HL-60 (cell line): ENCODE measurements at regions not wholly inside any gene's neighbourhood (a gene's known extent, or its start where the extent isn't known, plus 50 kb on each side); places are given as distances from the start of the nearest gene placed in this dataset.

Experiments
- DNase-seq, 2 experiments: peaks; one replicate each; pipeline ENCODE4 v3.0.0-alpha.2; 2010 to 2020; ENCODE audit warnings: low read depth in 1 of 2, low spot score in 1 of 2
- H3K27ac ChIP-seq: fragments of 250-450 bp; sonication (Bioruptor Pico); replicated peaks from 2 replicates; pipeline ENCODE4 v1.5.1; 2020; ENCODE audit warnings: mild to moderate bottlenecking, moderate library complexity
- H3K27me3 ChIP-seq: fragments of 250-450 bp; sonication (Bioruptor Pico); 2 replicates; pipeline ENCODE4 v1.5.1; 2021; ENCODE audit warnings: mild to moderate bottlenecking, moderate library complexity; ENCODE audit not compliant: insufficient read depth, poor library complexity, severe bottlenecking
- H3K4me3 ChIP-seq: replicated peaks from 2 replicates; pipeline ENCODE4 v1.5.1; 2011; ENCODE audit warnings: mild to moderate bottlenecking, control low read depth, low read length; ENCODE audit not compliant: insufficient read depth
- GABPA ChIP-seq: IDR thresholded peaks from 2 replicates; pipeline ENCODE4 v1.6.1; 2012; ENCODE audit warnings: low read depth
- POLR2AphosphoS5 ChIP-seq: IDR thresholded peaks from 2 replicates; pipeline ENCODE4 v1.6.1; 2012; ENCODE audit warnings: low read depth
- SPI1 ChIP-seq: IDR thresholded peaks from 2 replicates; pipeline ENCODE4 v1.6.1; 2012; ENCODE audit warnings: low read depth, mild to moderate bottlenecking, borderline replicate concordance
- TF ChIP-seq, protein P1 (sequence below): IDR thresholded peaks from 2 replicates; pipeline ENCODE4 v1.6.1; 2012; ENCODE audit warnings: low read depth; ENCODE audit not compliant: insufficient replicate concordance
- TF ChIP-seq, protein P2 (sequence below): IDR thresholded peaks from one replicate; pipeline ENCODE4 v1.5.1; 2011; ENCODE audit warnings: low read length, control low read depth, inconsistent platforms; ENCODE audit not compliant: insufficient read depth

DNA sequence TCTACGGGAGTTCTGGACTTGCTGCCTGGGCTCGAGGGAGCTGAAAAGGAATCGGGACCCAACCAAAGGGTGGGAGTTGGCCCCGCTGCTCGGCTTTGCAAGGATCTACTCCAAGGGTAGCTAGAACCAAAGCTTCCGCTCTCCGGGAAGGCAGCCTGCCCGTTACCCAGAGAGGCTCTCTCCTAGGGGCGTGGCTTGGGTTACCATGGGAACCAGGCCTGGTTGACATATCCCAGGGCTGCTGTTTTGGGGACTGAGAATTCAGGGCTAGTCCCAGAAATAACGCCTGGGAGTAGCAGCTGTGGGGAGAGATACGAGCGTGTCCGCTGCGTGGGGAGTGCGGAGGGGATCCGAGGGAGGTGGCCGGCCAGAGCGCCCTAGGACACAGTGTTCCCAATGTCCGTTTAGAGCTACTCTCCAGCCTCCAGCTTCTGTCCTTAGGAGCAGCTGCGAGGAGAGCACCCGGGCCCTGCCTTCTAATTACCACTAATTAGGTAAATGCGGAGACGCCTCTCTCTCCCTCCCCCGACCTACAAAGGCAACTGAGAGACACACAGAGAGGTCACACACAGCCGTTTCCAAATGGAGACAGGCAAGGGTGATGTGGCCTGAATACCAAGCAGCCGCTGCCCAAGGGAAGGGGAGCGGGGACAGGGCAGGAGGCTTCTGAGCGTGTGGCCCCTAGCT lies 141.6 kb upstream of the CADM1 start:
- DNase-seq: no peak
- H3K27me3 ChIP-seq: no peaks in the 10 kb centered on the region
- H3K27ac ChIP-seq: no peak overlapping the region
- H3K4me3 ChIP-seq: no peak overlapping the region
- TF ChIP-seq POLR2AphosphoS5 (no peak), GABPA (no peak), SPI1 (no peak)
- TF ChIP-seq, protein P1, sequence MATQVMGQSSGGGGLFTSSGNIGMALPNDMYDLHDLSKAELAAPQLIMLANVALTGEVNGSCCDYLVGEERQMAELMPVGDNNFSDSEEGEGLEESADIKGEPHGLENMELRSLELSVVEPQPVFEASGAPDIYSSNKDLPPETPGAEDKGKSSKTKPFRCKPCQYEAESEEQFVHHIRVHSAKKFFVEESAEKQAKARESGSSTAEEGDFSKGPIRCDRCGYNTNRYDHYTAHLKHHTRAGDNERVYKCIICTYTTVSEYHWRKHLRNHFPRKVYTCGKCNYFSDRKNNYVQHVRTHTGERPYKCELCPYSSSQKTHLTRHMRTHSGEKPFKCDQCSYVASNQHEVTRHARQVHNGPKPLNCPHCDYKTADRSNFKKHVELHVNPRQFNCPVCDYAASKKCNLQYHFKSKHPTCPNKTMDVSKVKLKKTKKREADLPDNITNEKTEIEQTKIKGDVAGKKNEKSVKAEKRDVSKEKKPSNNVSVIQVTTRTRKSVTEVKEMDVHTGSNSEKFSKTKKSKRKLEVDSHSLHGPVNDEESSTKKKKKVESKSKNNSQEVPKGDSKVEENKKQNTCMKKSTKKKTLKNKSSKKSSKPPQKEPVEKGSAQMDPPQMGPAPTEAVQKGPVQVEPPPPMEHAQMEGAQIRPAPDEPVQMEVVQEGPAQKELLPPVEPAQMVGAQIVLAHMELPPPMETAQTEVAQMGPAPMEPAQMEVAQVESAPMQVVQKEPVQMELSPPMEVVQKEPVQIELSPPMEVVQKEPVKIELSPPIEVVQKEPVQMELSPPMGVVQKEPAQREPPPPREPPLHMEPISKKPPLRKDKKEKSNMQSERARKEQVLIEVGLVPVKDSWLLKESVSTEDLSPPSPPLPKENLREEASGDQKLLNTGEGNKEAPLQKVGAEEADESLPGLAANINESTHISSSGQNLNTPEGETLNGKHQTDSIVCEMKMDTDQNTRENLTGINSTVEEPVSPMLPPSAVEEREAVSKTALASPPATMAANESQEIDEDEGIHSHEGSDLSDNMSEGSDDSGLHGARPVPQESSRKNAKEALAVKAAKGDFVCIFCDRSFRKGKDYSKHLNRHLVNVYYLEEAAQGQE: no peak
- TF ChIP-seq, protein P2, sequence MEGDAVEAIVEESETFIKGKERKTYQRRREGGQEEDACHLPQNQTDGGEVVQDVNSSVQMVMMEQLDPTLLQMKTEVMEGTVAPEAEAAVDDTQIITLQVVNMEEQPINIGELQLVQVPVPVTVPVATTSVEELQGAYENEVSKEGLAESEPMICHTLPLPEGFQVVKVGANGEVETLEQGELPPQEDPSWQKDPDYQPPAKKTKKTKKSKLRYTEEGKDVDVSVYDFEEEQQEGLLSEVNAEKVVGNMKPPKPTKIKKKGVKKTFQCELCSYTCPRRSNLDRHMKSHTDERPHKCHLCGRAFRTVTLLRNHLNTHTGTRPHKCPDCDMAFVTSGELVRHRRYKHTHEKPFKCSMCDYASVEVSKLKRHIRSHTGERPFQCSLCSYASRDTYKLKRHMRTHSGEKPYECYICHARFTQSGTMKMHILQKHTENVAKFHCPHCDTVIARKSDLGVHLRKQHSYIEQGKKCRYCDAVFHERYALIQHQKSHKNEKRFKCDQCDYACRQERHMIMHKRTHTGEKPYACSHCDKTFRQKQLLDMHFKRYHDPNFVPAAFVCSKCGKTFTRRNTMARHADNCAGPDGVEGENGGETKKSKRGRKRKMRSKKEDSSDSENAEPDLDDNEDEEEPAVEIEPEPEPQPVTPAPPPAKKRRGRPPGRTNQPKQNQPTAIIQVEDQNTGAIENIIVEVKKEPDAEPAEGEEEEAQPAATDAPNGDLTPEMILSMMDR: no peak

DNA sequence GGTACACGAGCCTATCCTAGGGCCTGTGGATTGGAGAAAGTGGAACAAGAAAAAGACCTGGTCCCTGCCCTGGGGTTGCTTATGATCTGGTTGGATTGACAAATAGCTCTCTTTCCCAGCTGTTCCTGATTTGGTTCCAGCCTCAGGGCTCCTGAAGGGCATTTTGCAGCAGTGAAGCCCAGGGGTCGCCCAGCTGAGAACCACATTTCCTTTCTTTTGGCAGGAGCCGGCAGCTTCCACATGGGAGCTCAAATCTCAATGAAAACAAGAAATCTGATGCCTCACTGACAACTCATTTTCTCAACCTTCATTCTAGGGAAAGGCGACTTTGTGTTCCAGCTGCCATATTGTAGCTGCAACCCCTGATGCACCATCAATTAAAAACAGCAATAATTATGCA lies 140.6 kb upstream of the CADM1 start:
- Histone ChIP-seq H3K27me3 (no peaks in the 10 kb centered on the region), H3K4me3 (no peak overlapping the region)
- no peak for DNase-seq

DNA sequence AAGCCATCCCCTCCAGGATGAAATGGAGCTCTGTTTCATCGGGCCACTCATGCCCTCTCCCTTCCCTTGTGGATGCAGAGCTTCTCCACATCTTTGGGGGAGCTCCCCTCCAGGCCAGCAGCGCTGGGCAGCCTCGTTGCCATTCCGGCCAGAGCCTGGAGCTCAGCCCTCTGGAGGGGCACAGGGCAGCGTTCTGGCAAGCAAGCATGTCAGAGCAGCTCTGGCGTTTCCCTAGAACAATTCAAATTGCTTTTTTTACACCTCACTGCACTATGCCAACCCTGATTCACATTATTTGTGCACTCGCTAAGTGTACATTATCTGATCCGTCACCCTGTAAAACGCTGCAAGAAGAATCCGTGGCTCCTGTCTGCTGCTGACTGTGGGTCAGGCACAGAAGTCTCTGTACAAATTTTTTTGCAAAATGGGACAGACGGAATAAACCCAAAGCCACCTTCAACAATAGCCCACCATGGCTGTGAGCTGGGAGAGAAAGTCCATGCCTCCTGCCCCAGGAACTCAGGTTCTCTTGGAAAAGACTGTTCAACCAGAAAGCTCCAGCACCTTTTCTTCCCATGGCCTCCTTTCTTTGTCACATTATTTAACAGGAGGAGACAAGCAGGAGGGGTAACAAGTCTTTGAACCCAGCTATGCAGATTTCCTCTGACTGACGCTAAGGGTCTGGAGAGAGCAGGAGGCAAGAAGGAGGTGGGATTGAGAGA lies 139.5 kb upstream of the CADM1 start:
- Histone ChIP-seq H3K4me3 (no peak overlapping the region), H3K27ac (no peak overlapping the region), H3K27me3 (no peaks in the 10 kb centered on the region)
- TF ChIP-seq, protein P2: no peak
- TF ChIP-seq SPI1: no peak
- no peak for DNase-seq

More for the DNA sequence above, 140.6 kb upstream of the CADM1 start:
- no peak for TF ChIP-seq POLR2AphosphoS5
- no peak for TF ChIP-seq SPI1
- TF ChIP-seq, protein P1: no peak
- no peak for TF ChIP-seq GABPA
- TF ChIP-seq, protein P2: no peak
- no peak overlapping the region for H3K27ac ChIP-seq
